ENCODE measurements at regions not wholly inside any gene's neighbourhood (a gene's known extent, or its start where the extent isn't known, plus 50 kb on each side); places are given as distances from the start of the nearest gene placed in this dataset.
"Not testable (repeated sequence)": the region's sequence is repeated elsewhere in the genome, so short reads cannot be mapped to it uniquely, and the experiment has no call there.

DNA sequence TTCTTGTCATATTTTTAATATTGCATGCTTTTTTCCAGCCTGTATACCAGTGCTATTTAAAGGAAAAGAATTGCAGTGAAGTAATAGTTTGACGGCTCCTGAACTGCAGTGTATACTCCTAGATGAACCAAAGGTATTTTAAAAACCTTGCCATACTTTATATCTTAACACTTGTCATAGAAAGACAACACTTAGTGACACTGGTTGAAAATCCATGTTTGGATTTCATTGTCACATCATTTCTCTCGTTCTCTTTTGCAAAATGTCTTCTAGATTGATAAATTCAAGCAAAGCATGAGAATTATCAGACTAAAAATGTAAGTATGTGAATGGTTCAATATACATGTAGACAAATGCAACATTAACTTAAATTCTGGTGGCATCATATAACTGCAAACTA lies 1293.9 kb downstream of the PCDH9 start:
- DNase-seq = no peak

GRCh38 chr13:65932587-65933239 lies 1297.4 kb downstream of the PCDH9 start:
- DNase-seq = no peak

DNA sequence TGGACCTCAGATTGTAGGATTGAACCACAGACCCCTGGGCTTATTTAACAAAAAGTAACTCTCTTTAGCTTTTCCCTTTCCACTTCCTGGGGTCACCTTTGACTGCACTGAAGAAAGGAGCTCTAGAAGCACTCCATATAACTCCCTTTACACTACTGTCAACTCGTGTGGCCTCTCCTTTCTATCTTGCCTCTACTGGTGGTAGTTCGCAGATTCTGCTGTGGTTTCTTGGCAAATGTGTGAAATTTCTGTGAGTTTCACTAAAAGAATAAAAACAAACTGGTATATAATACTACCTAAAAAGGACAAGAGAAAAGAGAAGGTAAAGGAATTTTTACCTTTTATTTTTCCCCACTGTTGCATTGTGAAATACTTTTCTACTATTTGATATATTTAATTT lies 1298.1 kb downstream of the PCDH9 start:
- no peak for DNase-seq

DNA sequence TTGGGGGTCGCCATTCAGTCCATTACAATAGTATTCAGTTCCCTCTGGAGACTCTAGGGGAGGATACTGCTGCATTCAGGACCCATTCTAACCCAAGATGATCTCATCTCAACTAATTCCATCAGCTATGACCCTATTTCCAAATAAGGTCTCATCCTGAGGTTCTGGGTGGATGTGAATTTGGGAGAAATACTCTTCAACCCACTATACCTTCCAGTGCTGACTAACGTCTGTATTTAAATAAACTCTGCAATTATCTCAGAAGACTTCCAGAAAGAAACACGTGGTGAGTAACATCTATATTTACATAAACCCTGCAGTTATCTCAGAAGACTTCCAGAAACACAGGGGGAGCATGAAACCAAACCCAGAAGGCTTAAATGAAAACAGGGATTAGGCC lies 1300.7 kb downstream of the PCDH9 start:
- no peak for DNase-seq

DNA sequence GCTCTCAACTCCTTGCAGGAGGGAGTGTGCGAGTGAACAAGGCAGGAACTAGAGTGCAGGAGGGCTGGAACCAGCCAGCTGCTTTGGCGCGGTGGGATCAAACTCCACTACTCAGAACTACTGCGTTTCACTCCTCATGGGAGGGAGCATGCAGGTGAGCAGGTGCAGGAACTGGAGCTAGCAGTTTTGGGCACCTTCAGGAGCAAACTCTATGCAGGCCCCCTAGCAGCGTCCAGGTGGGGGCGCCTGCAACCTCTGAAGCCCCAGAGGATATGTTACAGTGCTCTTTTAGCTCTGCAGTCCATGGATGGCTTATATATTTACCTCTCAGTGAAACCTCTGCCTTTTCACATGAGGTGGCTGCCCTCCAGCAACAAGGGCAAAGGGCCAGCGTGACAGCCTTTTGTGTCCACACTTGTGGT lies 1303.4 kb downstream of the PCDH9 start:
- no peak for DNase-seq

GRCh38 chr13:65922846-65923245 lies 1307.3 kb downstream of the PCDH9 start:
- DNase-seq = not testable (repeated sequence)

- no peak for DNase-seq
Observed at GRCh38 chr13:65921933-65922332, 1308.2 kb downstream of the PCDH9 start.

DNA sequence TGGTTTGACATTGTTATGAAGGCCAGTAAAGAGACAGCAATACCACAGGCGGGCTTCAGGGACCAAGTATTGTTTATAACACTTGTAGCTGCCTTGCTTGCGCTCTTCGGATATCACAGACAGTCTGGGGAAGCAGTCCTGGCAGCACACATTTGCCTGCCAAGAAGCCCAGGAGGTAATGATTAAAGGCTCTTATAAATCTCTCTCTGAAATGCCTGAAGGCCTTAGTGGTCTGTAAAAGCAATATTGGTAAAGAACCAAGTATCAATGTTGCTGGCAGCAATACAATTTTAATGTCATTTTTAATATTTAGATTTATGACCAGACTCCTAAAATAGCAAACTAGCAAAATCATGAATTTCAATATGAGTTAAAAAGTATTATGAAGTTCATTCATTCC lies 1312.4 kb downstream of the PCDH9 start:
- no peak for DNase-seq

DNA sequence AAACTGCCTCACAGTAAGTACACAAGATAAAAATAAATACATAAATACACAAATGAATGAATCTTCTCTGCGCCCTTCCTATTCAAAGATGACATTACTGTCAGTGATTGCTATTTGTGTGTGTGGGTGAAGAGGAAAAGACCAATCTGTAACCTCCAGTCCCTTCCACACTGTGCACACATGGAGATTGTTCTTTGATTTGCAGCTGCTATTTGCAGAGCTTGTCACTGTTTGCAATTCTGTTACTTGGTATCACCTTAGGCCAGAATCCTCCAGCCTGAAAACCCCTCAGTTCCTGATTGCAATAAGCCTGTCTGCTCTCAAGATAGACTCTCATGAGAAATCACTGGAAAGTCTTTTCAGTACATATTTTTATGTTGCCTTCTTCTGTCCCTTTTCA lies 1314.9 kb downstream of the PCDH9 start:
- no peak for DNase-seq

GRCh38 chr13:65914716-65915115 lies 1315.4 kb downstream of the PCDH9 start:
- no peak for DNase-seq

DNA sequence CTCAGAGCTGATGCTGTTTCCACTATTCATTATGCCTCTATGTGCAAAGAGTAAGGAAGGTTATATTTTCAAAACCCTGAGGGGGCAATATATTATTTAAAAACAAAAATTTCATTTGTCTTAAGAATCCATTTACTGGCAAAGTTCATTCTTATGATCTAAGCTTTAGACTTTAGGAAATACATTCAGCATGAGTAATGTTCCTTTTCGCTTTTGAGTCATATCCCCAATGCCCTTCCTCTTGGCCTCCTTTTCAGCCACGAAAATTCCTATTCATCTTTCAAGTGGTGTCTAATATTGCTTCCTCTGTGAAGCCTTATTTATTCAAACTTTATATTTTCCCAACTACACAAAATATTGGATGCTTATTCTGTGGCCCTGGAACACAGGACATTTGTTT lies 1317.0 kb downstream of the PCDH9 start:
- DNase-seq = no peak

DNA sequence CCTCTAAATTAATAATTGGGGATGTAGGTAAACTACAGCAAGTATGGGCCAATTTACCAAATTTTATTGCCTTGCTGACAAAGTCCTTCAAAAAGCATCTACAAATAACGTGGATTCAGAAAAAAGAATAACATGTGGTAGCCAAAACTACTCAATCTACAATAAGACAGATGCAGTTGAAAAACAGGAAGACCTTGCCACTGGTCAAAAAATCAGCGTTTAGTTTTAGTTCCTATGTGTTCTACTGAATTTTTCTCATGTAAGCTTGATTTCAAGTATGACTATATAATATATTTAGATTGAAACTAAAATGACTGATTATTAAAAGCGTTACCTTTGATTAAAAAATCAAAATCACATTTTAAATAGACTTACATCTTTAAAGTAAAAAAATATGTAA lies 1317.6 kb downstream of the PCDH9 start:
- no peak for DNase-seq

DNA sequence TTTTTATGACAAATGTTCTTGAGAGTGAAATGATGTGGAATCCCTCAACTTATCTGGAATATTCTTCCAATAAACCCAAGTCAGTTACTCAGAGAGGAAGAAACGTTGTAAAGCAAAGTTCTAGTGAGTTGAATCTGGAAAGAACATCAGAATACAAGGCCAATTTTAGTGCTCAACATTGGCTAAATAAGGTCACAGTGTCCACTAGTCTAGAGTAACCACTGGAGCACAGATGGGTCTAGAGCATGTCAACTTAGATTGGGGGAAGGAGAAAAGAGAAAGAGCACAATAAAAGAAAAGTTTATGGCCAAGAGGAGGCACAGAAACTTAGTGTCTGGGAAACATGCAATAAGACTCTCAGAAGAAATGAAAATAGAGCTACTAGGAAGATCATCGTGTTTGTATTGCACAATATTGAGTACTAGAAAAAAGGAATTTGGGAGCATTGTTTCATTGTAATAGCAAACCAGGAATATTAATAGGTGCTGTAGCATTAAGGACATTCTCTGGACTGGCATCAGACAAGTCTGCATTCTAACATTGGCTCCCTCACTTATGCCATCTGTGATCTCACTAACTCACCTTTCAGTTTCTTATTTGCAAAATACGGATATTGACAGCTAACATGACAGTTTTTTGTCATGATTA lies 1318.5 kb downstream of the PCDH9 start:
- DNase-seq = no peak

GRCh38 chr13:65909501-65909900 lies 1320.6 kb downstream of the PCDH9 start:
- no peak for DNase-seq

DNA sequence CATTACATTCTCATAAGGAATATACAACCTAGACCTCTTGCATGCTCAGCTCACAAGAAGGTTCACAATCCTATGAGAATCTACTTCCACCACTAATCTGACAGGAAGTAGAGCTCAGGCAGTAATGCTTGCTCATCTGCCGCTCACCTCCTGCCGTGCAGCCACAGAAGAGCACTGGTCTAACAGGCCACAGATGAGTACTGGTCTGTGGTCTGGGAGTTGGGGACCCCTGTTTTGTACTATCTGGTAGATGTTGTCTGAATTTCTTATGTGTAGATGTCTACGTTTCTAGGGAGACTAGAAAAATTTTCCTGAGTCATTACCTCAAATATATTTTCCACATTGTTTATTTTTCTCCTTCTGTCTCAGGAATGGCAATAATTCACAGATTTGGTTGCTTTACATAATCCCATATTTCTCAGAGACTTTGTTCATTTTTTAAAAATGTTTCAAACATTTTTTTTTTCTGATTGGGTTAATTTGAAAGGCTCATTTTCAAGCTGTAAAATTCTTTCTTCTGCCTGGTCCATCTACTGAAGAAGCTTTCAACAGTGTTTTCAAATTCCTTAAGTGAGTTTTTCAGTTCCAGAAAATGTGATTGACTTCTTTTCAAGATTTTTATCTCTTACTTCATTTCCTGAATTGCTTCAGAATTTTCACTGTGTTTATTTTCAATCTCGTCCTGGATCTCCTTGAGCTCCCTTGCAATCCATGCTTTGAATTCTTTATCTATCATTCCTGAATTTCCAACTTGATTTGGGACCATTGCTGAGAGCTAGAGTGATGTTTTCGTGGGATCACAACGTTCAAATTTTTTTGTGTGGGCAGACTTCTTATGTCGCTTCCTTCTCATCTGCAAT lies 1322.2 kb downstream of the PCDH9 start:
- no peak for DNase-seq

DNA sequence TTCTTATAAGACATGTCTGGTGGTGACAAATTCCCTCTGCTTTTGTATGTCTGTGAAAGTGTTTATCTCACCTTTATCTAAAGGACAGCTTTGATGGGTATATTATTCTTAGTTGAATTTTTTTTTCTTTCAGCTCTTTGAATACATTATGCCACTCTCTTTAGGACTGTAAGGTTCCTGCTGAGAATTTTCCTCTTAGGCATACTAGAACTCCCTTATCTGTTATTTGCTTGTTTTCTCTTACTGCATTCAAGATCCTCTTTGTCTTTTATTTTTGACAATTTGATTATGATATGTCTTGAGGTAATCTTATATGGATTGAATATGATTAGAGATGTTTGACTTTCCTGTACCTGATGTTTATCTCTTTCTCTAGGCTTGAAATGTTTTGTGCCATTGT lies 1328.4 kb downstream of the PCDH9 start:
- DNase-seq = no peak

DNA sequence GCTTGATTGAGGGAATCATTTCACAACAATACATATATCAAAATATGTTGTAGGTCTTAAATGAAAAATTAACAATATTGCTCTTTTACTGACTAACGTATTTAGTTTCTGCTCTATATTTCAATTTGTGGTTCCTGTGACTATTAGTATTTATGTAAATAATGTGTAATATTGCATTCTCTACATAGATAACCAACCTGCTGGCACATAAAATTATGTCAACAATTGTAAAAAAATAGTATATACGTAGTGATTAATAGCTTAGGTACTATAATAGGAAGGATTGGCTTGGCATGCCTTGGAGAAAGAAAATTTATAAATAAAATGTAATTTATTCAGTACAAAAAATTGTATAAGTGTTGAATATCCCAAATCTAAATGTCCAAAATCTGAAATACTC lies 1336.1 kb downstream of the PCDH9 start:
- no peak for DNase-seq

- DNase-seq = no peak
Observed at GRCh38 chr13:65892859-65893258, 1337.3 kb downstream of the PCDH9 start.

DNA sequence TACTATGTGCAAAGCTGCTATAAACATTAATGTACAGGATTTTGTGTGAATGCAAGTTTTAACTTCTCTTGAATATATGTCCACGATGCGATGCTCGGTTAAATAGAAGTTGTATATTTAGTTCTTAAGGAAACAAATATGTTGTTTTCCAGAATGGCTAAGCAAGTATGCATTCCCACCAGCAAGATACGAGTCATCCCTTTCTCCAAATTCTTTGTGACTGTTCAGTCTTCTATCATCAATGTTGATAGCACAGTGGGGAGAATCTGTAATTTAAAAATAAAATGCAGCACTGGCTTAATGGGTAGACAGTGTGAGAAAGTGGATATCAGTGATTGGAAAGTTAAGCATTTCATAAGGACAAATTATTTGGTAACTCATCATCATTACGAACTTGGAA lies 1340.8 kb downstream of the PCDH9 start:
- DNase-seq = no peak

DNA sequence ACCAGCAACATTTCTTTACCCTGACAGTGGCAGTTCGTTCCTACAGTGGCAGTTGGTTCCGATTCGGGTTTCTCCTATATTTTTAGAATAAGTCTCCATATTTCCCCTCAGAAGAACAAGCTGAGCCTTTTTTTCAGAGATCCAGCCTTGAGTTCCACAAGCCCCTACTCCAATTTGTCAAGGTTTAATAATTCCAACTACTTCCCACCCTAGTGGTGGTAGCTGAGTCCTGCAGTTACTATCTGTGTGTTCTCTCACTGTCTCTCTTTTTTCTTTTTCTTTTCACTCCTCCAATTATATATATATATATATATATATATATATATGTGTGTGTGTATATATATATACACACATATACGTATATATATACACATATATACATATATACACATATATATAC lies 1347.3 kb downstream of the PCDH9 start:
- no peak for DNase-seq

GRCh38 chr13:65881561-65882155 lies 1348.5 kb downstream of the PCDH9 start:
- DNase-seq = no peak

DNA sequence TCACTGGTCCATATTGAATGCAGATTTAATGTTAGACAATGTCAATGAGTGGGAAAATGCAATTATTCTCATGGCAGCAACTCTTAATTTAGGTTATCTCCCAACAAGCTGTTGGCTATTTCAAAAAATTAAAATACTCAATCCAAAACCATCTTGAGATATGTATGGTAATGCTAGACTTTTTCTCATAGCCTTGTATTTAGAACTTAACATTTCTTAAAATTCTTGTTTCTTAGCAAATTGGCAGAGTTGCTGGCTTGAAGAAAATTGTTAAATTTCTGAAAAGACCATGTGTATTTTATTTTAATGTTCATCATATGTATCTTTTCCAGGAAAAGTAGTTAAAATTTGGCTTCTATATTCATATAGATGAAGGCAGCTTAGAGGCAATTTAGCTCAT lies 1355.1 kb downstream of the PCDH9 start:
- DNase-seq = no peak

GRCh38 chr13:65872448-65872847 lies 1357.7 kb downstream of the PCDH9 start:
- DNase-seq = no peak

DNA sequence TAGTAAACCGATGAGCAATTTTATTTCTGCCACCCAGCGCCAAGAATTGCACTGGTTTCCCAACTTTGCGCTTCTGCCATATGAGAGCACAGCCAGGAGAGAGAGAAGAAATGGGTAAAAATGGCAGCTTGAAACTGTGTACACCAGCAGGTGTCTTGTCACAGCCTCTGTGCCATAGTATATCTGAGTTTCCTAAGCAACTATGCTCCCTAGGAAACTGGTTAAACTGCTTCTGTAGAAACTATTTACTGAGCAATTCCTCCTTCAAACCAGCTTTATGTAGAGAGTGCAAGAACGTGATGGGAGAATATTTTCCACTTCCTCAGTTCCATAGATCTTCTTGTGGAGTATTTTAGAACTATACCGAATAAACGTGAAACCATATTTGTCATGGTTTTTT lies 1361.3 kb downstream of the PCDH9 start:
- no peak for DNase-seq
